IMR-90 (cell line): ENCODE measurements at regions not wholly inside any gene's neighbourhood (a gene's known extent, or its start where the extent isn't known, plus 50 kb on each side); places are given as distances from the start of the nearest gene placed in this dataset.

Source experiments
- ATAC-seq: fragments of 200-7000 bp; cut with Tn5 transposase; 2 replicates; pipeline ENCODE4 v1.9.1; 2020; ENCODE audit warnings: low read depth, mild to moderate bottlenecking, moderate library complexity
- BruUV-seq: library from RNA; stranded (reverse); fragments of 400-500 nt; replicated peaks from 2 replicates; lab custom pipeline; 2021; lab: Mats Ljungman, UMichigan
- CTCF ChIA-PET: fragments of 300-600 bp; formaldehyde crosslinking; extraction: SDS; loops from one replicate; lab custom pipeline; 2021; ENCODE audit warnings: antibody characterized with exemption; lab: Yijun Ruan, JAX
- POLR2A ChIA-PET: fragments of 300-600 bp; sonication (Branson Sonifier 250); formaldehyde crosslinking; loops from one replicate; lab custom pipeline; 2022; ENCODE audit warnings: antibody characterized with exemption; ENCODE audit not compliant: unreplicated experiment; lab: Charles Lee
- DNase-seq: peaks from one replicate; pipeline ENCODE4 v3.0.0; 2013
- H2AFZ ChIP-seq: replicated peaks from 2 replicates; pipeline ENCODE3; 2013; ENCODE audit warnings: low read length, mild to moderate bottlenecking; ENCODE audit not compliant: poor library complexity
- H2AK5ac ChIP-seq: 2 replicates; pipeline ENCODE4 v1.6.1; 2013; ENCODE audit warnings: low read depth, low read length, inconsistent platforms
- H2AK9ac ChIP-seq: replicated peaks from 2 replicates; pipeline ENCODE3; 2013; ENCODE audit warnings: mild to moderate bottlenecking, low read depth, low read length, moderate library complexity; ENCODE audit not compliant: poor library complexity
- H2BK120ac ChIP-seq: 2 replicates; pipeline ENCODE4 v1.6.1; 2013; ENCODE audit warnings: low read depth, low read length, inconsistent platforms
- H2BK15ac ChIP-seq: 3 replicates; pipeline ENCODE4 v1.6.1; 2013; ENCODE audit warnings: low read depth, low read length, inconsistent platforms
- H2BK20ac ChIP-seq: 2 replicates; pipeline ENCODE4 v1.6.1; 2013; ENCODE audit warnings: low read depth, mild to moderate bottlenecking, inconsistent platforms, low read length, moderate library complexity
- H2BK5ac ChIP-seq: 2 replicates; pipeline ENCODE4 v1.6.1; 2013; ENCODE audit warnings: mild to moderate bottlenecking, low read depth, low read length, inconsistent platforms; ENCODE audit not compliant: poor library complexity, severe bottlenecking
- H3K14ac ChIP-seq: replicated peaks from 2 replicates; pipeline ENCODE4 v1.6.1; 2013; ENCODE audit warnings: low read depth, low read length, inconsistent platforms
- H3K18ac ChIP-seq: 2 replicates; pipeline ENCODE4 v1.6.1; 2013; ENCODE audit warnings: low read depth, low read length, control low read depth
- H3K23ac ChIP-seq: 2 replicates; pipeline ENCODE4 v1.6.1; 2013; ENCODE audit warnings: low read depth, low read length, inconsistent platforms
- H3K27ac ChIP-seq: 2 replicates; pipeline ENCODE4 v1.5.1; 2013; ENCODE audit warnings: mild to moderate bottlenecking, control low read depth, low read length; ENCODE audit not compliant: insufficient read depth
- H3K27me3 ChIP-seq: 2 replicates; pipeline ENCODE4 v1.6.1; 2013; ENCODE audit warnings: low read length; ENCODE audit not compliant: control insufficient read depth, insufficient read depth
- H3K36me3 ChIP-seq: 2 replicates; pipeline ENCODE4 v1.6.1; 2013; ENCODE audit warnings: low read length, mixed read lengths; ENCODE audit not compliant: control insufficient read depth, insufficient read depth
- H3K4ac ChIP-seq: 2 replicates; pipeline ENCODE4 v1.6.1; 2013; ENCODE audit warnings: low read depth, low read length, inconsistent platforms
- H3K4me1 ChIP-seq: 2 replicates; pipeline ENCODE4 v1.6.1; 2013; ENCODE audit warnings: low read length, mixed read lengths; ENCODE audit not compliant: control insufficient read depth, insufficient read depth
- H3K4me2 ChIP-seq: 2 replicates; pipeline ENCODE4 v1.6.1; 2013; ENCODE audit warnings: low read depth, mild to moderate bottlenecking, control low read depth, low read length, moderate library complexity
- H3K4me3 ChIP-seq: 2 replicates; pipeline ENCODE4 v1.5.1; 2013; ENCODE audit warnings: low read depth, mild to moderate bottlenecking, control low read depth, low read length, moderate library complexity; ENCODE audit not compliant: insufficient read depth
- H3K56ac ChIP-seq: 2 replicates; pipeline ENCODE4 v1.6.1; 2013; ENCODE audit warnings: low read length, inconsistent platforms; ENCODE audit not compliant: insufficient read depth; ENCODE audit errors: extremely low read depth
- H3K79me1 ChIP-seq, 2 experiments: 2 replicates each; pipeline ENCODE4 v1.6.1; 2013; ENCODE audit warnings: low read length in 2 of 2, inconsistent platforms in 1 of 2, low read depth in 1 of 2
- H3K9ac ChIP-seq: 2 replicates; pipeline ENCODE4 v1.6.1; 2013; ENCODE audit warnings: low read depth, low read length, control low read depth
- H3K9me1 ChIP-seq: 2 replicates; pipeline ENCODE4 v1.6.1; 2013; ENCODE audit warnings: low read length, inconsistent platforms; ENCODE audit not compliant: insufficient read depth
- H3K9me3 ChIP-seq: 2 replicates; pipeline ENCODE4 v1.6.1; 2013; ENCODE audit warnings: low read length; ENCODE audit not compliant: control insufficient read depth, insufficient read depth
- H4K20me1 ChIP-seq: 2 replicates; pipeline ENCODE4 v1.6.1; 2013; ENCODE audit warnings: low read length, inconsistent platforms; ENCODE audit not compliant: insufficient read depth
- H4K5ac ChIP-seq: 2 replicates; pipeline ENCODE4 v1.6.1; 2013; ENCODE audit warnings: mild to moderate bottlenecking, low read depth, low read length, control low read depth
- H4K8ac ChIP-seq, 2 experiments: 2 replicates each; pipeline ENCODE4 v1.6.1; 2013; ENCODE audit warnings: low read depth in 2 of 2, low read length in 2 of 2, control low read depth in 1 of 2, inconsistent platforms in 1 of 2
- H4K91ac ChIP-seq: 2 replicates; pipeline ENCODE4 v1.6.1; 2013; ENCODE audit warnings: low read depth, low read length, inconsistent platforms; ENCODE audit not compliant: insufficient read depth
- BHLHE40 ChIP-seq: fragments of 150-350 bp; IDR thresholded peaks from 2 replicates; pipeline ENCODE4 v1.6.1; 2016; ENCODE audit warnings: mild to moderate bottlenecking, low read depth, low read length
- CEBPB ChIP-seq: IDR thresholded peaks from 2 replicates; pipeline ENCODE4 v1.6.1; 2012; ENCODE audit warnings: low read depth, low read length, improper control_type of control experiment
- CHD1 ChIP-seq: IDR thresholded peaks from 2 replicates; pipeline ENCODE4 v1.6.1; 2012; ENCODE audit warnings: low read depth, low read length, improper control_type of control experiment
- FOS ChIP-seq: fragments of 150-350 bp; IDR thresholded peaks from 2 replicates; pipeline ENCODE4 v1.6.1; 2016; ENCODE audit warnings: low read depth, low read length
- MAFK ChIP-seq: IDR thresholded peaks from 2 replicates; pipeline ENCODE4 v1.6.1; 2012; ENCODE audit warnings: low read depth, low read length, improper control_type of control experiment
- MAZ ChIP-seq: IDR thresholded peaks from 2 replicates; pipeline ENCODE4 v1.6.1; 2012; ENCODE audit warnings: low read depth, mild to moderate bottlenecking, low read length, improper control_type of control experiment, moderate library complexity, borderline replicate concordance
- MXI1 ChIP-seq: IDR thresholded peaks from 2 replicates; pipeline ENCODE4 v1.6.1; 2012; ENCODE audit warnings: low read depth, mild to moderate bottlenecking, low read length, moderate library complexity, borderline replicate concordance
- NFE2L2 ChIP-seq: fragments of 150-350 bp; IDR thresholded peaks from 2 replicates; pipeline ENCODE4 v1.6.1; 2016; ENCODE audit warnings: low read depth, mild to moderate bottlenecking, low read length
- POLR2A ChIP-seq: IDR thresholded peaks from 2 replicates; pipeline ENCODE4 v1.6.1; 2012; ENCODE audit warnings: mild to moderate bottlenecking, low read depth, low read length
- RAD21 ChIP-seq: IDR thresholded peaks from 2 replicates; pipeline ENCODE4 v1.6.1; 2012; ENCODE audit warnings: low read length, improper control_type of control experiment
- RCOR1 ChIP-seq: IDR thresholded peaks from 2 replicates; pipeline ENCODE4 v1.6.1; 2012; ENCODE audit warnings: mild to moderate bottlenecking, low read length, improper control_type of control experiment; ENCODE audit not compliant: insufficient replicate concordance
- RFX5 ChIP-seq: IDR thresholded peaks from 2 replicates; pipeline ENCODE4 v1.8.0; 2012; ENCODE audit warnings: low read depth, mild to moderate bottlenecking, low read length, moderate library complexity
- SMC3 ChIP-seq: fragments of 150-350 bp; IDR thresholded peaks from 2 replicates; pipeline ENCODE4 v1.6.1; 2016; ENCODE audit warnings: low read depth, mild to moderate bottlenecking, antibody characterized with exemption, low read length, moderate library complexity
- WGBS, 2 experiments: methylation state at CpG; one replicate each; pipeline versions ENCODE4 v1.1.5 to v1.1.7; 2013; ENCODE audit warnings: missing lambda C conversion rate in 2 of 2; ENCODE audit not compliant: insufficient read length in 1 of 2; ENCODE audit errors: extremely low coverage in 2 of 2; 5-methylcytosine and 5-hydroxymethylcytosine counted together
- dilution Hi-C: fragments of 300-500 bp; cut with HindIII; formaldehyde crosslinking; loops from one replicate; pipeline ENCODE4 v1.14.3; 2018; ENCODE audit warnings: low sequenced_read_pairs; ENCODE audit not compliant: unreplicated experiment
- in situ Hi-C: fragments of 300-500 bp; cut with MboI; formaldehyde crosslinking; loops from 3 replicates; pipeline ENCODE4 v1.14.3; 2019; ENCODE audit warnings: low sequenced_read_pairs, inconsistent platforms, mixed read lengths
- intact Hi-C: fragments of 100-400 bp; cut with micrococcal nuclease; formaldehyde crosslinking; loops from 2 replicates; pipeline ENCODE4 v1.10.0; 2022
- TF ChIP-seq, protein P1 (sequence below): fragments of 150-350 bp; IDR thresholded peaks from 2 replicates; pipeline ENCODE4 v1.6.1; 2016; ENCODE audit warnings: low read depth, mild to moderate bottlenecking, low read length, moderate library complexity, borderline replicate concordance
- TF ChIP-seq, protein P2 (sequence below): conservative IDR thresholded peaks from 2 replicates; pipeline ENCODE4 v1.5.1; 2012; ENCODE audit warnings: mild to moderate bottlenecking, low read depth, low read length, improper control_type of control experiment

DNA sequence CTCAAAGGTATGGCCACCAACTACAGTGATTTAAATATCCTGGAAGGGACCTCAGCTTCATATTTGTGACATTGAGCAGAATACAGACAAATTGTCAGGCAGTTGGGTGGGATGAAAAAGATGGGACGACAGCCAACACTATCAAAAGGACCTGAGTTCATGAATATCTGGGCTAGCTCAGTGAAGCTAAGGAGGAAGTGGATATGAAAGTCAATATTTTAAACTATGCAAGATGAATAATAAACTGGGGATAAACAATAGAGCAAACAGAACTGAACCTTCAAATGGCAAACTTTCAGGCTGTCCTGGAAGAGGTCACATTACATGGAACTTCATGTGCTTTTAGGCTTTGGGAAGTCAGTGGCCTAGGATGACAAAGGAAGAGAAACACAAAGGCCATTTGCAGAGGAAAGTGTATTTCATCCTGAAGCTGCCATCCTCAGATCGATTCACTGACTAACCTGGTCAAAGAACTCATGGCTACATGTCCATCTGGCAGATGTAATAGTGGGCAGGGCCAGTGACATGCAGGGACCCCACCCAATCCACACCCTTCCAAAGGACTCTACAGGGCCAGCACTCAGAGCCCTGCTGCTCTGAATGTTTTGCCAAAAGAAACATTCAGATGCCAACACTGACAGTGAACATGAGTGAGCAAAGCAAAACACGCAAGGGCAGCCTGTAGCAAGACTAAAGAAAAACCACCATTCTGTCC is 175.7 kb downstream of the ETAA1 start:
- CTCF ChIA-PET = no interaction called here
- H2AK9ac ChIP-seq = no peak overlapping the region
- BruUV-seq = no TSS peak
- TF ChIP-seq CEBPB = no peak
- no peak for TF ChIP-seq MAZ
- no peak for TF ChIP-seq RAD21
- TF ChIP-seq FOS = no peak
- no peak for TF ChIP-seq CHD1
- TF ChIP-seq MAFK = no peak
- no peak for TF ChIP-seq RCOR1
- TF ChIP-seq, protein P1, sequence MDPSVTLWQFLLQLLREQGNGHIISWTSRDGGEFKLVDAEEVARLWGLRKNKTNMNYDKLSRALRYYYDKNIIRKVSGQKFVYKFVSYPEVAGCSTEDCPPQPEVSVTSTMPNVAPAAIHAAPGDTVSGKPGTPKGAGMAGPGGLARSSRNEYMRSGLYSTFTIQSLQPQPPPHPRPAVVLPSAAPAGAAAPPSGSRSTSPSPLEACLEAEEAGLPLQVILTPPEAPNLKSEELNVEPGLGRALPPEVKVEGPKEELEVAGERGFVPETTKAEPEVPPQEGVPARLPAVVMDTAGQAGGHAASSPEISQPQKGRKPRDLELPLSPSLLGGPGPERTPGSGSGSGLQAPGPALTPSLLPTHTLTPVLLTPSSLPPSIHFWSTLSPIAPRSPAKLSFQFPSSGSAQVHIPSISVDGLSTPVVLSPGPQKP = no peak
- no peak for TF ChIP-seq NFE2L2
- no peak for TF ChIP-seq POLR2A
- TF ChIP-seq SMC3 = no peak
- no peak for TF ChIP-seq RFX5
- TF ChIP-seq, protein P2, sequence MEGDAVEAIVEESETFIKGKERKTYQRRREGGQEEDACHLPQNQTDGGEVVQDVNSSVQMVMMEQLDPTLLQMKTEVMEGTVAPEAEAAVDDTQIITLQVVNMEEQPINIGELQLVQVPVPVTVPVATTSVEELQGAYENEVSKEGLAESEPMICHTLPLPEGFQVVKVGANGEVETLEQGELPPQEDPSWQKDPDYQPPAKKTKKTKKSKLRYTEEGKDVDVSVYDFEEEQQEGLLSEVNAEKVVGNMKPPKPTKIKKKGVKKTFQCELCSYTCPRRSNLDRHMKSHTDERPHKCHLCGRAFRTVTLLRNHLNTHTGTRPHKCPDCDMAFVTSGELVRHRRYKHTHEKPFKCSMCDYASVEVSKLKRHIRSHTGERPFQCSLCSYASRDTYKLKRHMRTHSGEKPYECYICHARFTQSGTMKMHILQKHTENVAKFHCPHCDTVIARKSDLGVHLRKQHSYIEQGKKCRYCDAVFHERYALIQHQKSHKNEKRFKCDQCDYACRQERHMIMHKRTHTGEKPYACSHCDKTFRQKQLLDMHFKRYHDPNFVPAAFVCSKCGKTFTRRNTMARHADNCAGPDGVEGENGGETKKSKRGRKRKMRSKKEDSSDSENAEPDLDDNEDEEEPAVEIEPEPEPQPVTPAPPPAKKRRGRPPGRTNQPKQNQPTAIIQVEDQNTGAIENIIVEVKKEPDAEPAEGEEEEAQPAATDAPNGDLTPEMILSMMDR = no peak
- TF ChIP-seq MXI1 = no peak
- TF ChIP-seq BHLHE40 = no peak

More for the DNA sequence above, 175.7 kb downstream of the ETAA1 start:
- H2BK120ac ChIP-seq = peak overlapping the region; percentile 85; the same call in 1 of the 2 replicates
- no peak overlapping the region for H3K4me2 ChIP-seq
- H3K36me3 ChIP-seq = no peaks in the 10 kb centered on the region
- POLR2A ChIA-PET = no interaction called here
- no peaks in the 10 kb centered on the region for H3K27me3 ChIP-seq
- H3K4me1 ChIP-seq = peaks cover 5% of the 10 kb centered on the region
- H3K4me3 ChIP-seq = no peak overlapping the region
- H4K91ac ChIP-seq = peak overlapping the region; percentile 43
- peak overlapping the region; percentile 75 for H2BK20ac ChIP-seq
- ATAC-seq (no peak; the same call in 1 of the 2 replicates), DNase-seq (peak; percentile 22)
- H3K27ac ChIP-seq = no peak overlapping the region
- H3K23ac ChIP-seq = peak overlapping the region; percentile 29; the same call in 1 of the 2 replicates
- dilution Hi-C loops = no loop called here
- peak overlapping the region; percentile 94; the same call in 2 of the 3 replicates for H2BK15ac ChIP-seq
- H4K8ac ChIP-seq = peak overlapping the region; percentile 28 to 87; a peak in 3 of 4 replicates
- no peaks in the 10 kb centered on the region for H4K20me1 ChIP-seq
- H3K9ac ChIP-seq = no peak overlapping the region
- H3K79me1 ChIP-seq = no peaks in the 10 kb centered on the region
- peak overlapping the region; percentile 34; the same call in 1 of the 2 replicates for H3K18ac ChIP-seq
- peak overlapping the region; percentile 67 for H3K14ac ChIP-seq
- no CpG with 5 or more reads among the region's 3 CpGs for WGBS, 2 experiments
- H2AFZ ChIP-seq = no peak overlapping the region
- H3K56ac ChIP-seq = no peak overlapping the region
- no peaks in the 10 kb centered on the region for H3K9me3 ChIP-seq
- in situ Hi-C loops = no loop called here
- peak overlapping the region; percentile 68 for H3K4ac ChIP-seq
- H4K5ac ChIP-seq = peak overlapping the region; percentile 34; the same call in 1 of the 2 replicates
- peak overlapping the region; percentile 90 for H2AK5ac ChIP-seq
- H3K9me1 ChIP-seq = peaks cover 5% of the 10 kb centered on the region; the same call in 1 of the 2 replicates
- intact Hi-C loops = no loop called here
- H2BK5ac ChIP-seq = peak overlapping the region; percentile 88
